ENCODE measurements at regions not wholly inside any gene's neighbourhood (a gene's known extent, or its start where the extent isn't known, plus 50 kb on each side); places are given as distances from the start of the nearest gene placed in this dataset.

GRCh38 chr9:80491086-80491696 is 919.4 kb downstream of the TLE4 start:
- Mint-ChIP-seq H3K4me3 (no peak overlapping the region), H3K4me1 (no peaks in the 10 kb centered on the region), H3K36me3 (ENCODE audit: insufficient read depth in 1 of 3, low read depth in 3 of 3) (peaks cover 0 to 10% (median 2%) of the 10 kb centered on the region in 3 experiments; a peak in 2 of 7 replicates), H3K27ac (no peak overlapping the region), H3K27me3 (ENCODE audit: low read depth) (no peaks in the 10 kb centered on the region), H3K9me3 (peaks cover 0 to 6% of the 10 kb centered on the region in 2 experiments; a peak in 3 of 5 replicates)
- H2AFZ ChIP-seq (ENCODE audit: low read length), result no peak overlapping the region
- H3K4ac ChIP-seq (ENCODE audit: low read depth, low read length), result no peak overlapping the region
- H3K14ac ChIP-seq (ENCODE audit: insufficient read depth, low read length), result no peak overlapping the region
- H2BK20ac ChIP-seq (ENCODE audit: low read depth, low read length, poor library complexity, severe bottlenecking), result no peak overlapping the region
- no peak overlapping the region for H3T11ph ChIP-seq (ENCODE audit: low read length)
- H3K9me3 ChIP-seq (ENCODE audit: control insufficient read depth, low read depth, low read length), result no peaks in the 10 kb centered on the region
- no CpG with 5 or more reads among the region's 4 CpGs for WGBS (ENCODE audit: extremely low coverage, insufficient read length, low lambda C conversion rate)
- no peaks in the 10 kb centered on the region for H3K4me1 ChIP-seq (ENCODE audit: insufficient read depth, low read length)
- H4K91ac ChIP-seq (ENCODE audit: insufficient read length, low read depth, low read length), result no peak overlapping the region
- H3K9ac ChIP-seq (ENCODE audit: extremely low read depth, insufficient read length, low read length), result no peak overlapping the region
- no peaks in the 10 kb centered on the region for H3K79me1 ChIP-seq (ENCODE audit: insufficient read depth, low read depth, low read length, poor library complexity, severe bottlenecking)
- H4K8ac ChIP-seq (replicated peaks; ENCODE audit: insufficient read length, low read depth, low read length), result no peak overlapping the region
- no peak overlapping the region for H2AK5ac ChIP-seq (ENCODE audit: insufficient read length, low read length)
- no peak overlapping the region for H3K4me2 ChIP-seq (ENCODE audit: insufficient read depth, insufficient read length, low read length)
- H2BK12ac ChIP-seq (ENCODE audit: insufficient read length, low read depth, low read length), result no peak overlapping the region
- no peak overlapping the region for H3K27ac ChIP-seq (ENCODE audit: insufficient read length, low read depth, low read length)
- no peaks in the 10 kb centered on the region for H4K20me1 ChIP-seq (ENCODE audit: control insufficient read depth, insufficient read depth, insufficient read length)
- H2BK120ac ChIP-seq (ENCODE audit: low read depth, low read length, poor library complexity, severe bottlenecking), result no peak overlapping the region
- no peak for TF ChIP-seq CTCF (conservative IDR thresholded peaks at IDR 0.05)
- no peak overlapping the region for H4K5ac ChIP-seq (ENCODE audit: insufficient read length, low read depth, low read length)
- H3K23me2 ChIP-seq (ENCODE audit: insufficient read length, low read depth, low read length, poor library complexity, severe bottlenecking), result no peaks in the 10 kb centered on the region
- H2BK5ac ChIP-seq (ENCODE audit: insufficient read length, low read length), result no peak overlapping the region
- no peak overlapping the region for H2BK15ac ChIP-seq (ENCODE audit: low read depth, low read length)
- H3K79me2 ChIP-seq (ENCODE audit: insufficient read depth, low read length), result no peaks in the 10 kb centered on the region
- no peak overlapping the region for H3K23ac ChIP-seq (ENCODE audit: insufficient read length, low read depth, low read length)
- H3K18ac ChIP-seq (ENCODE audit: insufficient read length, low read depth, low read length), result no peak overlapping the region
- DNase-seq, result no peak
- H3K27me3 ChIP-seq (ENCODE audit: insufficient read depth, low read length), result no peaks in the 10 kb centered on the region
- no peak overlapping the region for H3K56ac ChIP-seq (ENCODE audit: insufficient read length, low read depth, low read length)

All from H9 (cell line).